EL (cell line): ENCODE measurements at regions not wholly inside any gene's neighbourhood (a gene's known extent, or its start where the extent isn't known, plus 50 kb on each side); places are given as distances from the start of the nearest gene placed in this dataset.
A peak's percentile ranks its signal among the peaks of the same experiment; 100 is the strongest.
"Not testable (repeated sequence)": the region's sequence is repeated elsewhere in the genome, so short reads cannot be mapped to it uniquely, and the experiment has no call there.

ENCODE experiments used
- DNase-seq: peaks from one replicate; pipeline ENCODE4 v3.0.0-alpha.2; 2016

- peak; percentile 68 for DNase-seq
These were observed 58.3 kb upstream of the EEA1 start for GRCh38 chr12:92987362-92987761.

DNA sequence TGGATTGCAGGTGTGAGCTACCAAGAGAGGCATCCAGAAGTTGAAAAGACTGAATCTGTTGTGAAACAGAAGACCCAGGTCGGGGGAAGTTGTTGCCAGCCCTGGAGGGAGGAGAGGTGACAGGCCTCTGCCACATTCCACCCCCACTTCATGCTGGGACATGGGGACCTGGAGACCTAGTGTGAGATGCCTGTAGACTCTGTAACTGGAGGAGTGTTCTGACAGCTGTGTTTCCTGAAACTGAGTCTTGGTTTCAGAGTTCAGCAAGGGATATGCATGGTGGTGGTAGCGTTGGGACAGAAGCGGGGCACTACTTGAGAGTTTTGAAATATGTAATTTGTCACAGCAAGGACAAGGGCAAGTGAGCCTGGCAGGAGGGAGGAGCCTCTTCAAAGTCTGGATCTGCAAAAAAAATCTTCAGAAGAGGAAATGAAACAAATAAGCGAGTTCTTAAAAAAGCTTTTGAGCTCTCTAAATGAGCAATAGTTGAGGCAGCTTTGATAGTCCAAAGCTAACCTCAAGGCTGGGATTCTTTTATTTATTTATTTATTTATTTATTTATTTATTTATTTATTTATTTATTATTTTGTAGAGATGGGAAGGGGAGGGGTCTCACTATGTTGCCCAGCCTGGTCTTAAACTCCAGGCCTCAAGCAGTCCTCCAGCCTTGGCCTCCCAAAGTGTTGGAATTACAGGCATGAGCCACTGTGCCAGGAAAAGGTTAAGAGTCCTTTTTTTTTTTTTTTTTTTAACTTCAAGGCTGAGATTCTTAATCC, 58.9 kb upstream of the EEA1 start:
- DNase-seq: no peak

- no peak for DNase-seq
These were observed 59.6 kb upstream of the EEA1 start for GRCh38 chr12:92988622-92989130.

GRCh38 chr12:92989715-92990484, 60.8 kb upstream of the EEA1 start:
- no peak for DNase-seq

DNA sequence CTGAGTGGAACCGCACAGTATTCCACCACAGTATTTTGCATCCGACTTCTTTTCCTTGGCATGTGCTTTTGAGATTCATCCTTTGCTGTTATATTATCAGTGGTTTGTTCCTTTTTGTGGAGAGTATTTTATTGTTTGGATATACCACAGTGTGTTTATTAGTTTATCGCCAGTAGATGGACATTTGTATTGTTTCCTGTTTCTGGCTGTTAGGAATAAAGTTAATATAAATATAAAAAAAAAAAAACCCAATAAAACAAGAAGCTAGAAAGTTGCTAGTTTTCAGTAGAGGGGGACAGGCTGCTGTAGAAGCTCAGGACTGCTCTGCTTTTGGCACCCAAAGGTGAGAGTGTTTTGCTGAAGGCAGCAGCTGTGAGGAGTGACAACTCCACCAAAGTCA, 62.0 kb upstream of the EEA1 start:
- no peak for DNase-seq

DNA sequence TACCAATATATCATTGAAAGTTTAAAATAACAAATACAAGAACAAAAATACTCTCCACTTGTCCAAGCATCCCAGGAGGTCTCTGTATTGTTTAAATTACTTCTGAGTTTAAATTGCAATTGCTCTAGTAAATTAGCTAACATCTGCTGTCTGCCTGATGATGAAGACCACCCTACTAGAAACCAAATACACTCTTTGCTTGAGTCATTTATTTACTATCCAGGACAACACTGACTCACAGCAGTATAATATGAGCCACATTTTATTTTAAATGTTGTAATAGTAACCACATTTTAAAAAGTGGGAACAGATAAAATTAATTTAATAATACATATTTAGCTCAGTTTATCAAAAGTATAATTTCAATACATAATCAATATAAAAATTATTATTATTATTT, 62.9 kb upstream of the EEA1 start:
- DNase-seq: no peak

- no peak for DNase-seq
These were observed 64.2 kb upstream of the EEA1 start for GRCh38 chr12:92993259-92993658.

- no peak for DNase-seq
These were observed 66.3 kb upstream of the EEA1 start for GRCh38 chr12:92995258-92995903.

- DNase-seq: no peak
These were observed 70.9 kb upstream of the EEA1 start for GRCh38 chr12:93000026-93000425.

- DNase-seq: no peak
These were observed 72.3 kb upstream of the EEA1 start for GRCh38 chr12:93001407-93001806.

GRCh38 chr12:93002293-93003054, 73.4 kb upstream of the EEA1 start:
- peak; percentile 83 for DNase-seq

DNA sequence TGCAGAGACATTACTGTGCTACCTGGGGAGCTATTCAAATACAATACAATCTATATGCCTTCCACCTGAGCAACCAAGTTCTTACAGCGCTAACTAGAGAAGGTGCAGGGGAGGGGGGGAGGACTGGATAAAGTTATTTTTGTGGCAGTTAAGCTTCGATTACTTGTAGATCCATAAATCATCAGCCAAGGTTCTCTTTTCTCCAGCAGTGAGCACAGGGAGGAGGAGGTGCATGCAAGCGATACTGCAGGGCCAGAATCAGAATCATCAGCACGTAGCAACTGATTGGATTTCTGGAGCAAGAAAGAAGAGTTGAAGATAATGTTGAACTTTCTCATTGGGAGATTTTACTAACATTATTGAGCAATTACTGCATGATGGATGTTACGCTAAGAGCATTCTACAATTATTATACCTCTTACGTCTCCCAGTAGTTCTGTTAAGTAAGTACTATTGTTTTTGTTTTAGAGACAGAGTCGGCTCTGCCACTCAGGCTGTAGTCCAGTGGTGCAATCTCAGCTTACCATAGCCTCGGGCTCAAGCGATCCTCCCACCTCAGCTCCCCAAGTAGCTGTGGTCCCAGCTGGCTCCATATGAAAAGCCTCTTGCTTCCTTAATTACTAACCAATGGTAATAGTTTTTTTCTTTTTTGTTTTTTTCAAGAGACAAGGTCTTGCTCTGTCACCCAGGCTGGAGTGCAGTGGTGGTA, 74.6 kb upstream of the EEA1 start:
- no peak for DNase-seq

DNA sequence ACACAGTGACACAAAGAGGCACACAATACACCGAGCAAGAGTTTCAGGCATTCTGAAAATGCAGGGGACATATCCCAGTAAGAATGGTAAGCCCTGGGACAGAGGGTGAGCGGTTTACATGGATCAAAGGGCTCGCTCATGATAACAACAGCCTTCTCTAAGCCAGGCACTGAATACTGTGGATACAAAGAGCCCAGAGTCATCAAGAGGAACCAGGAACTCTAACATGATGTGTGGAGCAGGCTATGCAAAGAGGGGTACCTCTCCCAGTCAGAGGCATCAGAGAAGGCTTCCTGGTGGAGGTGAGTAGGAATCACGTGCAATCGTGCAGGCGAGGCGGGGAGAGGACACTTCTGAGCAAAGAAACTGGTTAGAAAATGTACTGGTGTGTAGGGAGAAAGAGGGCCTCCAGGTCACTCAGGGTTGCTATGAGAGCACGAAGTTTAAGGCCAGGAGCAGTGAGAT, 76.9 kb upstream of the EEA1 start:
- no peak for DNase-seq

DNA sequence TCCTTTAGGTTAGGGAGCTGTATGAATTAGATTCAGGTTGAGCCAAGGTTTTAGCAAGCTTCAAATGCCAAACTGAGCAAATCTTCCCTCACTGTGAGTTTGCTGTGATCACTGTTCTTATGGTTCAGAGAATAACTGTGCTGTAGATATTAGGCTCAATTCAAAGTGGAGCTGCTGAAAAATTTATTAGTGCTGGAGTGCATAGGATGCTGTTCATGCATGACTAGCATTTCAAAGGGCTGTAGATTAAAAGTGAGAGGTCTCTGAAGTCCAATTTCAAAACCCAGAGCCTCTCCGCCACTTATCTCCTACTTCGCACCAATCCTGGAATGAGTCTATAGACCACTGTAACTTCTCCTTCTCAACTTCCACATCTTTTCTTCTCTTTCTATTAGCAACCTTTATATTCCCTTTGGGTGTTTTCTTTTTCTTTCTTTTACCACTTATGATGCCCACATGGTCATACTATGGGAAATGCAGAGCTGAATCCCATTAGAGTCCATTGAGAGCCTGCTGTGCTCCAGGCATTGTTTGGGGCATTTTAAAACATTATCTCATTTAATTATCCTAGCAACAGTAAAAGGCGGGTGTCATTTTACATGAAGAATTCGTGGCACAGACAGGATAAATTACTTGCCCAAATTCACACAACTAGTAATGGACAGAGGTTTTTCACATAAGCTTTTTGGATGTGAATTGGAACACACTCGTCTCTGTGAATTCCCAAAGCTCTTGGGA, 77.5 kb upstream of the EEA1 start:
- no peak for DNase-seq

DNA sequence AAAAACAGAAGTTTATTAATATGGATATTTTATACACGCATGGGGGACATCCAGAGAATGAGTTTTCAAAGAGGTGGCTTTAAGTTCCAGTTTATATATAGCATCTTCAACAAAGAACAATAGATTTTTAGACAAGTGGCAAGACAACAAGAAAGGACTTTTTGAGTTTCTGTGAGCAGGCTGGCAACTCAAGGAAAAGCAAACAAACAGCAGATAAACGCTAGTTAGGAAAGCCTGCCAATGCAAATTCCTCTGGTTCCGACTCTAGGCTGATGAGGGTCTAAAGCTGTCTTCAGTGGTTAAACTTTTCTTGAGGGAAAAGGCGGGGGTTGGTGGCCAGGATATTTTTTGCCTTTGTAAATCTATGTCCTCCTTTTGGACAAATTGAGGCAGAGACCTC, 78.4 kb upstream of the EEA1 start:
- DNase-seq: no peak

GRCh38 chr12:93008044-93008778, 79.1 kb upstream of the EEA1 start:
- DNase-seq: no peak

DNA sequence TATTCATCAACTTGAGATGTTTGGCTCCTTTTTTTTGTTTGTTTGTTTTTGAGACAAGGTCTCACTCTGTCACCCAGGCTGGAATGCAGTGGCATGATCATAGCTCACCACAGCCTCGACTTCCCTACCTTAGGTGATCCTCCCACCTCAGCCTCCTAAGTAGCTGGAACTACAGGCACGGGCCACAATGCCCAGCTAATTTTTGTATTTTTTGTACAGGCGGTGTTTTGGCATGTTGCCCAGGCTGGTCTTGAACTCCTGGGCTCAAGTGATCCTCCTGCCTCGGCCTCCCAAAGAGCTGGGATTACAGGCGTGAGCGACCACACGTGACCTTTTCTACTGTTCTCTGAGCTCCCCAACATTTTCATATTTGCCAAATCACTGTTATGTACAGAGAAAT, 79.8 kb upstream of the EEA1 start:
- not testable (repeated sequence) for DNase-seq

- no peak for DNase-seq
These were observed 80.4 kb upstream of the EEA1 start for GRCh38 chr12:93009533-93009932.

DNA sequence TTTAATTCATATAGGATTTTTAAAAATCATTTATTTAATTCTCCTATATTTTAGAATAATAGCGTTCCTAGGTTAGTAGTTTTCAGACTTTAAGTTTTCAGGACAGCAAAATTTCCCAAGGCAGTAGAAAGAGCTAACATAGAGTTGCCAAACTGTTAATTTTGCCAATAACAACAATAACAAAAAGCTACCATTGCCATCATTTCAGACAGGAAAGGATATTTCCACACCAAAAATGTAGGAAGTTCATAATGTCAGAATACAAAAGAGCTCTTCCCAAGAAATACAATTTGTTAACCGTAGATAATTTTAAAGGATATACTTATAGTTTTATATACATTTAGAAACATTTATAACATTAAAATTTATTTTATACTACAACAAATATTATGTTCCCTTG, 81.4 kb upstream of the EEA1 start:
- DNase-seq: no peak

DNA sequence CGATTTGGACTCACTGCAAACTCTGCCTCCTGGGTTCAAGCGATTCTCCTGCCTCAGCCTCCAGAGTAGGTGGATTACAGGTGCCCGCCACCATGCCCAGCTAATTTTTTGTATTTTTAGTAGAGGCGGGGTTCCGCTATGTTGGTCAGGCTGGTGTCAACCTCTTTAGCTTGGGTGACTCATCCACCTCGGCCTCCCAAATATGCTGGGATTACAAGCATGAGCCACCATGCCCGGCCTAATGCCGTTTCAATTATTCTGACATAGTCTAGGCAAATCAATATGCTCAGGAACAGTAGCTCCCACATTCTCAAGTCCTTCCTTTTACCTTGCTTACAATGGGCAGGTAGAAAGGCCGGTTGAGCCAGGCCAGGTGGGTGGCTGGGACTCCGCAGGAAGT, 82.0 kb upstream of the EEA1 start:
- DNase-seq: peak; percentile 39
